GM12878 (cell line): ENCODE measurements at regions not wholly inside any gene's neighbourhood (a gene's known extent, or its start where the extent isn't known, plus 50 kb on each side); places are given as distances from the start of the nearest gene placed in this dataset.

Experiments
- ATAC-seq: fragments of 200-7000 bp; cut with Tn5 transposase; 3 replicates; pipeline ENCODE4 v1.9.1; 2020; ENCODE audit warnings: mild to moderate bottlenecking, moderate library complexity
- BruUV-seq: library from RNA; stranded (reverse); fragments of 400-500 nt; replicated peaks from 2 replicates; lab custom pipeline; 2021; lab: Mats Ljungman, UMichigan
- CTCF ChIA-PET: fragments of 300-600 bp; sonication (Branson Sonifier 250); formaldehyde crosslinking; extraction: SDS; loops from one replicate; lab custom pipeline; 2021; ENCODE audit warnings: inconsistent platforms; lab: Yijun Ruan, JAX
- POLR2A ChIA-PET: fragments of 350-600 bp; formaldehyde crosslinking; extraction: SDS; loops from one replicate; lab custom pipeline; 2021; ENCODE audit warnings: inconsistent platforms; lab: Charles Lee
- RAD21 ChIA-PET: fragments of 300-600 bp; sonication (Branson Sonifier 250); formaldehyde crosslinking; loops from one replicate; lab custom pipeline; 2023; ENCODE audit warnings: antibody characterized with exemption; ENCODE audit not compliant: unreplicated experiment; lab: Charles Lee
- SMC1A ChIA-PET: fragments of 300-600 bp; sonication (Branson Sonifier 250); formaldehyde crosslinking; loops from one replicate; lab custom pipeline; 2023; ENCODE audit not compliant: unreplicated experiment, uncharacterized antibody; lab: Charles Lee
- DNase-seq: peaks from one replicate; pipeline ENCODE4 v3.0.0-alpha.2; 2011; ENCODE audit warnings: low read depth, low spot score
- FAIRE-seq: peaks from 3 replicates; lab custom pipeline; 2011; peaks lifted over from hg19 to GRCh38; lab: Jason Lieb, UNC
- H2AFZ ChIP-seq: 2 replicates; pipeline ENCODE4 v1.6.0; 2011; ENCODE audit warnings: low read depth, low read length, control low read depth; ENCODE audit not compliant: control insufficient read depth
- H3K27ac ChIP-seq: 2 replicates; pipeline ENCODE4 v1.5.1; 2011; ENCODE audit warnings: control low read depth; ENCODE audit not compliant: control insufficient read depth, insufficient read depth
- H3K27me3 ChIP-seq, 2 experiments: replicated peaks in 1 of 2; 2 replicates each; pipeline versions ENCODE4 v1.6.0 to v1.6.1; 2011; ENCODE audit warnings: low read length in 1 of 2; ENCODE audit not compliant: control insufficient read depth in 2 of 2, insufficient read depth in 2 of 2
- H3K36me3 ChIP-seq, 2 experiments: 2 replicates each; pipeline ENCODE4 v1.5.1; 2011; ENCODE audit warnings: low read length in 1 of 2; ENCODE audit not compliant: control insufficient read depth in 2 of 2, insufficient read depth in 2 of 2
- H3K4me1 ChIP-seq: 2 replicates; pipeline ENCODE4 v1.6.1; 2011; ENCODE audit warnings: mild to moderate bottlenecking, low read length, moderate library complexity, mixed read lengths; ENCODE audit not compliant: control insufficient read depth, insufficient read depth
- H3K4me2 ChIP-seq: 2 replicates; pipeline ENCODE4 v1.6.0; 2011; ENCODE audit warnings: control low read depth; ENCODE audit not compliant: control insufficient read depth, insufficient read depth
- H3K4me3 ChIP-seq: fragments of 200-600 bp; sonication (generic); 2 replicates; pipeline ENCODE4 v1.5.1; 2016
- H3K79me2 ChIP-seq: 2 replicates; pipeline ENCODE4 v1.6.0; 2011; ENCODE audit warnings: low read length; ENCODE audit not compliant: control insufficient read depth, insufficient read depth
- H3K9ac ChIP-seq: 2 replicates; pipeline ENCODE4 v1.8.0; 2011; ENCODE audit warnings: low read length, control low read depth, mixed read lengths; ENCODE audit not compliant: control insufficient read depth, insufficient read depth
- H3K9me3 ChIP-seq: replicated peaks from 3 replicates; pipeline ENCODE4 v1.5.1; 2011; ENCODE audit warnings: mild to moderate bottlenecking, low read length; ENCODE audit not compliant: control insufficient read depth, insufficient read depth
- H4K20me1 ChIP-seq: 2 replicates; pipeline ENCODE4 v1.6.0; 2011; ENCODE audit not compliant: control insufficient read depth, insufficient read depth
- BHLHE40 ChIP-seq, 2 experiments: fragments of 450-650 bp in 1 of 2; IDR thresholded peaks; 2 replicates each; pipeline ENCODE4 v1.6.1; 2011 to 2017; ENCODE audit warnings: low read depth in 2 of 2, borderline replicate concordance in 1 of 2, improper control_type of control experiment in 1 of 2, low read length in 1 of 2, mild to moderate bottlenecking in 1 of 2
- JUND ChIP-seq: IDR thresholded peaks from 2 replicates; pipeline ENCODE4 v1.6.1; 2012; ENCODE audit warnings: low read depth, mild to moderate bottlenecking, low read length, improper control_type of control experiment, moderate library complexity
- KAT2A ChIP-seq: conservative IDR thresholded peaks from 2 replicates; pipeline ENCODE4 v1.6.1; 2011; ENCODE audit warnings: low read depth, low read length; ENCODE audit not compliant: control insufficient read depth
- POLR2AphosphoS2 ChIP-seq: IDR thresholded peaks from 2 replicates; pipeline ENCODE4 v1.6.1; 2011; ENCODE audit warnings: low read depth, mild to moderate bottlenecking, low read length, improper control_type of control experiment, moderate library complexity
- SIN3A ChIP-seq: IDR thresholded peaks from 2 replicates; pipeline ENCODE4 v1.6.1; 2012; ENCODE audit warnings: low read depth, low read length, improper control_type of control experiment
- SMAD5 ChIP-seq: IDR thresholded peaks from 2 replicates; pipeline ENCODE4 v1.6.1; 2016; ENCODE audit warnings: antibody characterized with exemption, low read depth
- YY1 ChIP-seq: IDR thresholded peaks from 2 replicates; pipeline ENCODE4 v1.6.1; 2011; ENCODE audit warnings: low read depth, mild to moderate bottlenecking, low read length
- ZNF274 ChIP-seq: IDR thresholded peaks from one replicate; pipeline ENCODE4 v1.8.0; 2011; ENCODE audit not compliant: insufficient read length, insufficient read depth
- ZNF384 ChIP-seq: IDR thresholded peaks from 2 replicates; pipeline ENCODE4 v1.6.1; 2012; ENCODE audit warnings: low read depth, mild to moderate bottlenecking, low read length, improper control_type of control experiment, borderline replicate concordance
- WGBS: methylation state at CpG from one replicate; pipeline ENCODE4 v1.1.6; 2016; ENCODE audit warnings: low lambda C conversion rate; ENCODE audit not compliant: insufficient replicate concordance, insufficient coverage; ENCODE audit errors: missing lambda C conversion rate; 5-methylcytosine and 5-hydroxymethylcytosine counted together
- in situ Hi-C: fragments of 300-500 bp; cut with MboI; formaldehyde crosslinking; loops from 9 replicates; pipeline ENCODE4 v1.14.3; 2018; ENCODE audit warnings: mixed read lengths
- intact Hi-C: fragments of 100-400 bp; cut with micrococcal nuclease; formaldehyde crosslinking; loops from one replicate; pipeline ENCODE4 v1.14.2; 2022; ENCODE audit not compliant: unreplicated experiment
- TF ChIP-seq, protein P1 (sequence below): IDR thresholded peaks from 2 replicates; pipeline ENCODE4 v1.6.1; 2011; ENCODE audit warnings: borderline replicate concordance, low read depth, mild to moderate bottlenecking, moderate library complexity, mixed read lengths, low read length; ENCODE audit not compliant: insufficient read depth; ENCODE audit errors: extremely low read length
- TF ChIP-seq, protein P2 (sequence below): IDR thresholded peaks from 2 replicates; pipeline ENCODE4 v1.6.1; 2012; ENCODE audit warnings: improper control_type of control experiment, low read depth, low read length; ENCODE audit not compliant: insufficient replicate concordance
- TF ChIP-seq, protein P3 (sequence below): fragments of 450-650 bp; IDR thresholded peaks from 2 replicates; pipeline ENCODE4 v1.6.1; 2014; ENCODE audit warnings: mild to moderate bottlenecking
- TF ChIP-seq, protein P4 (sequence below): fragments of 450-650 bp; conservative IDR thresholded peaks from 2 replicates; pipeline ENCODE4 v1.6.1; 2017; ENCODE audit warnings: mild to moderate bottlenecking, moderate library complexity
- TF ChIP-seq, protein P5 (sequence below): IDR thresholded peaks from 2 replicates; pipeline ENCODE4 v1.6.1; 2012; ENCODE audit warnings: low read depth, low read length, improper control_type of control experiment

DNA sequence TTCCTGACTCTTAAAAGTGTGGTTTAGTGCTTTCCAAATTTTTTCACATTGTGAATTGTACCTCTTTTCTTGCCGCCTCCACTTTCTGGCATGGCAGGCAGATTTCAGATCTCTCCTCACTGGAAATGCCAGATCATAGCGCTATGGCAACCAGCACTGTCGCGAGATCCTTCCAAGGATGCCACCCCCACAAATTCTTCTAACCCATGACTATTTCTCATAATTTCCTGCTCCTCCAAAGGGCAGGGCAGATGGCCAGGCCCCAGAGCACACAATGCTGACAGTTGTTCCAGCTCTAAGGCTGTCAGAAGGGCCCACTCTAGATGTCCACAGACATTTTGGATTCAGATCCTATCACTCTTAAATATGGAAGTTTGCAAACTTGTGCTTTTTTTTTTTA lies 446.2 kb upstream of the RIOK2 start:
- CTCF ChIA-PET, result interaction anchor here (0.6 kb wide), 1 partner anchor 708 kb away, joined by 5 read pairs; no protein-coding TSS in a partner anchor
- no peak for TF ChIP-seq SMAD5
- TF ChIP-seq, protein P1, sequence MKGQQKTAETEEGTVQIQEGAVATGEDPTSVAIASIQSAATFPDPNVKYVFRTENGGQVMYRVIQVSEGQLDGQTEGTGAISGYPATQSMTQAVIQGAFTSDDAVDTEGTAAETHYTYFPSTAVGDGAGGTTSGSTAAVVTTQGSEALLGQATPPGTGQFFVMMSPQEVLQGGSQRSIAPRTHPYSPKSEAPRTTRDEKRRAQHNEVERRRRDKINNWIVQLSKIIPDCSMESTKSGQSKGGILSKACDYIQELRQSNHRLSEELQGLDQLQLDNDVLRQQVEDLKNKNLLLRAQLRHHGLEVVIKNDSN, result no peak
- TF ChIP-seq, protein P2, sequence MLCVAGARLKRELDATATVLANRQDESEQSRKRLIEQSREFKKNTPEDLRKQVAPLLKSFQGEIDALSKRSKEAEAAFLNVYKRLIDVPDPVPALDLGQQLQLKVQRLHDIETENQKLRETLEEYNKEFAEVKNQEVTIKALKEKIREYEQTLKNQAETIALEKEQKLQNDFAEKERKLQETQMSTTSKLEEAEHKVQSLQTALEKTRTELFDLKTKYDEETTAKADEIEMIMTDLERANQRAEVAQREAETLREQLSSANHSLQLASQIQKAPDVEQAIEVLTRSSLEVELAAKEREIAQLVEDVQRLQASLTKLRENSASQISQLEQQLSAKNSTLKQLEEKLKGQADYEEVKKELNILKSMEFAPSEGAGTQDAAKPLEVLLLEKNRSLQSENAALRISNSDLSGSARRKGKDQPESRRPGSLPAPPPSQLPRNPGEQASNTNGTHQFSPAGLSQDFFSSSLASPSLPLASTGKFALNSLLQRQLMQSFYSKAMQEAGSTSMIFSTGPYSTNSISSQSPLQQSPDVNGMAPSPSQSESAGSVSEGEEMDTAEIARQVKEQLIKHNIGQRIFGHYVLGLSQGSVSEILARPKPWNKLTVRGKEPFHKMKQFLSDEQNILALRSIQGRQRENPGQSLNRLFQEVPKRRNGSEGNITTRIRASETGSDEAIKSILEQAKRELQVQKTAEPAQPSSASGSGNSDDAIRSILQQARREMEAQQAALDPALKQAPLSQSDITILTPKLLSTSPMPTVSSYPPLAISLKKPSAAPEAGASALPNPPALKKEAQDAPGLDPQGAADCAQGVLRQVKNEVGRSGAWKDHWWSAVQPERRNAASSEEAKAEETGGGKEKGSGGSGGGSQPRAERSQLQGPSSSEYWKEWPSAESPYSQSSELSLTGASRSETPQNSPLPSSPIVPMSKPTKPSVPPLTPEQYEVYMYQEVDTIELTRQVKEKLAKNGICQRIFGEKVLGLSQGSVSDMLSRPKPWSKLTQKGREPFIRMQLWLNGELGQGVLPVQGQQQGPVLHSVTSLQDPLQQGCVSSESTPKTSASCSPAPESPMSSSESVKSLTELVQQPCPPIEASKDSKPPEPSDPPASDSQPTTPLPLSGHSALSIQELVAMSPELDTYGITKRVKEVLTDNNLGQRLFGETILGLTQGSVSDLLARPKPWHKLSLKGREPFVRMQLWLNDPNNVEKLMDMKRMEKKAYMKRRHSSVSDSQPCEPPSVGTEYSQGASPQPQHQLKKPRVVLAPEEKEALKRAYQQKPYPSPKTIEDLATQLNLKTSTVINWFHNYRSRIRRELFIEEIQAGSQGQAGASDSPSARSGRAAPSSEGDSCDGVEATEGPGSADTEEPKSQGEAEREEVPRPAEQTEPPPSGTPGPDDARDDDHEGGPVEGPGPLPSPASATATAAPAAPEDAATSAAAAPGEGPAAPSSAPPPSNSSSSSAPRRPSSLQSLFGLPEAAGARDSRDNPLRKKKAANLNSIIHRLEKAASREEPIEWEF, result no peak
- TF ChIP-seq BHLHE40 (IDR thresholded peaks at IDR 0.05; ENCODE audit: borderline replicate concordance in 1 of 2, low read depth in 2 of 2, low read length in 1 of 2), result no peak
- TF ChIP-seq POLR2AphosphoS2, result no peak
- TF ChIP-seq, protein P3, sequence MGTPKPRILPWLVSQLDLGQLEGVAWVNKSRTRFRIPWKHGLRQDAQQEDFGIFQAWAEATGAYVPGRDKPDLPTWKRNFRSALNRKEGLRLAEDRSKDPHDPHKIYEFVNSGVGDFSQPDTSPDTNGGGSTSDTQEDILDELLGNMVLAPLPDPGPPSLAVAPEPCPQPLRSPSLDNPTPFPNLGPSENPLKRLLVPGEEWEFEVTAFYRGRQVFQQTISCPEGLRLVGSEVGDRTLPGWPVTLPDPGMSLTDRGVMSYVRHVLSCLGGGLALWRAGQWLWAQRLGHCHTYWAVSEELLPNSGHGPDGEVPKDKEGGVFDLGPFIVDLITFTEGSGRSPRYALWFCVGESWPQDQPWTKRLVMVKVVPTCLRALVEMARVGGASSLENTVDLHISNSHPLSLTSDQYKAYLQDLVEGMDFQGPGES, result no peak
- TF ChIP-seq, protein P4, sequence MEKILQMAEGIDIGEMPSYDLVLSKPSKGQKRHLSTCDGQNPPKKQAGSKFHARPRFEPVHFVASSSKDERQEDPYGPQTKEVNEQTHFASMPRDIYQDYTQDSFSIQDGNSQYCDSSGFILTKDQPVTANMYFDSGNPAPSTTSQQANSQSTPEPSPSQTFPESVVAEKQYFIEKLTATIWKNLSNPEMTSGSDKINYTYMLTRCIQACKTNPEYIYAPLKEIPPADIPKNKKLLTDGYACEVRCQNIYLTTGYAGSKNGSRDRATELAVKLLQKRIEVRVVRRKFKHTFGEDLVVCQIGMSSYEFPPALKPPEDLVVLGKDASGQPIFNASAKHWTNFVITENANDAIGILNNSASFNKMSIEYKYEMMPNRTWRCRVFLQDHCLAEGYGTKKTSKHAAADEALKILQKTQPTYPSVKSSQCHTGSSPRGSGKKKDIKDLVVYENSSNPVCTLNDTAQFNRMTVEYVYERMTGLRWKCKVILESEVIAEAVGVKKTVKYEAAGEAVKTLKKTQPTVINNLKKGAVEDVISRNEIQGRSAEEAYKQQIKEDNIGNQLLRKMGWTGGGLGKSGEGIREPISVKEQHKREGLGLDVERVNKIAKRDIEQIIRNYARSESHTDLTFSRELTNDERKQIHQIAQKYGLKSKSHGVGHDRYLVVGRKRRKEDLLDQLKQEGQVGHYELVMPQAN, result no peak
- no peak for TF ChIP-seq ZNF274
- no peak for TF ChIP-seq KAT2A
- no peak for TF ChIP-seq ZNF384
- TF ChIP-seq YY1, result no peak
- no peak for TF ChIP-seq SIN3A
- TF ChIP-seq, protein P5, sequence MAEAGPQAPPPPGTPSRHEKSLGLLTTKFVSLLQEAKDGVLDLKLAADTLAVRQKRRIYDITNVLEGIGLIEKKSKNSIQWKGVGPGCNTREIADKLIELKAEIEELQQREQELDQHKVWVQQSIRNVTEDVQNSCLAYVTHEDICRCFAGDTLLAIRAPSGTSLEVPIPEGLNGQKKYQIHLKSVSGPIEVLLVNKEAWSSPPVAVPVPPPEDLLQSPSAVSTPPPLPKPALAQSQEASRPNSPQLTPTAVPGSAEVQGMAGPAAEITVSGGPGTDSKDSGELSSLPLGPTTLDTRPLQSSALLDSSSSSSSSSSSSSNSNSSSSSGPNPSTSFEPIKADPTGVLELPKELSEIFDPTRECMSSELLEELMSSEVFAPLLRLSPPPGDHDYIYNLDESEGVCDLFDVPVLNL, result no peak
- no peak for TF ChIP-seq JUND

More for the DNA sequence above, 446.2 kb upstream of the RIOK2 start:
- Histone ChIP-seq H3K4me2 (no peak overlapping the region), H3K27ac (no peak overlapping the region), H3K9ac (no peak overlapping the region), H3K36me3 (no peaks in the 10 kb centered on the region), H4K20me1 (no peaks in the 10 kb centered on the region), H3K4me1 (no peaks in the 10 kb centered on the region), H2AFZ (no peak overlapping the region), H3K4me3 (no peak overlapping the region), H3K27me3 (no peaks in the 10 kb centered on the region), H3K9me3 (no peaks in the 10 kb centered on the region; the same call in 2 of the 3 replicates), H3K79me2 (no peaks in the 10 kb centered on the region)
- WGBS, result 95% methylated on average over 4 of the region's 4 CpGs
- RAD21 ChIA-PET, result no interaction called here
- in situ Hi-C loops, result no loop called here
- DNase-seq, result no peak
- ATAC-seq, result no peak
- intact Hi-C loops, result no loop called here
- POLR2A ChIA-PET, result no interaction called here
- BruUV-seq, result no TSS peak
- FAIRE-seq, result no peak
- SMC1A ChIA-PET, result no interaction called here
